Suppressor macrophage treated with lipopolysaccharide for 1 hour (primary cell): ENCODE measurements at regions not wholly inside any gene's neighbourhood (a gene's known extent, or its start where the extent isn't known, plus 50 kb on each side); places are given as distances from the start of the nearest gene placed in this dataset.
"Not testable (repeated sequence)": the region's sequence is repeated elsewhere in the genome, so short reads cannot be mapped to it uniquely, and the experiment has no call there.

Source experiments
- DNase-seq, 3 donors: peaks; one replicate each; pipeline ENCODE4 v3.0.0-alpha.2; 2020 to 2022

DNA sequence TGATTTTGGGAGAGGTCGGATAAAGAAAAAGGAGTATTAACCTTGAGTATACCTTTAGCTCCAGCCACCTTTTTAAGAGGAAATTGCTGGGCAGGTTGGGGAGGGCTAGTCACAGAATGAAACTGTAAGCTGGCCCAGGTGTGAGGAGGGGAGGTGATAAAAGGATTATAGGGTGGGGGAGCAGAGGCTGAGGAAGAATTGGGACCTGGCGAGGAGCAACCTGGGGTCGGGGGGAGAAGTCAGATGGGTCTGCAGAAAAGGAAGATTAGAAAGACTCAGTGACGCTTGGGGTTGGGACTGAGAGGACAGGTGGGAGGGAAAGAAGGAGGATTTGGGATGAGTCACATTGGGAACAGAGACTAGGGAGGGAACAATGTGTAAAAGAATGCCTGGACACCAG lies 1548.5 kb upstream of the WWC1 start:
- not testable (repeated sequence) for DNase-seq

DNA sequence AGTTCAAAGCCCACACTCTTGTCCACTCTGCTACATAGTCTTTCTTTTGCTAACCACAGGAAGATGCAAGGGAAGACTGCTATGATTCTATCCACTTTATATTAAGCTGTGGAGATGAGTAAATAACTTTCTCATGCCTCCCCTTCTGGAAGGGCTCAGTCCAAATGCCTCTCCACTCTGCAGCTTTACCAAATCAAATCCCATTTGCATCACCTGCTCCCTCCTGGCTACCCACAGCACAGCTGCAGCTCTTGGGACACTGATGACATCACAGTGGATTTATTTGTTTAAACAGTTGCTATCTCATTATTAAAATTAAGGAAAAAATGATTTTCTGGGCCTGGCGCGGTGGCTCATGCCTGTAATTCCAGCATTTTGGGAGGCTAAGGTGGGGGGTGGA lies 1544.9 kb upstream of the WWC1 start:
- no peak for DNase-seq

DNA sequence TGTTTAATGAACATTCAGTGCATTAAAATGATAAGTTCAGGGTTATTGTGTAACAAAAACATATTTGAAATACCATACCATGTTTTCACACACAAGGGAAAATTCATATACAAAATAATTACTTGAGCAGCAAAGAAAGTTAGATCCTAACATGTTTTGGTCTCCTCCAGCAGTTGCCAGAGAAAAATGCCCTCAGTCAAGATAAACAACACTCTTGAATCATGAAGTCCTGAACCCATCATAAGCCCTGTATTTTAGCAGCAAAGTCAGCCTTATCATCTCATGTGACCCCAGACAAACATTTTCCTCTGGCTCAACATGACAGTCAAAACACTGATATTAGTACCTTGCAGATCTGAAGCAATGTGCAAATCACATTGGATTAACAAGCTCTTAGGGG lies 1541.1 kb upstream of the WWC1 start:
- DNase-seq, result no peak

DNA sequence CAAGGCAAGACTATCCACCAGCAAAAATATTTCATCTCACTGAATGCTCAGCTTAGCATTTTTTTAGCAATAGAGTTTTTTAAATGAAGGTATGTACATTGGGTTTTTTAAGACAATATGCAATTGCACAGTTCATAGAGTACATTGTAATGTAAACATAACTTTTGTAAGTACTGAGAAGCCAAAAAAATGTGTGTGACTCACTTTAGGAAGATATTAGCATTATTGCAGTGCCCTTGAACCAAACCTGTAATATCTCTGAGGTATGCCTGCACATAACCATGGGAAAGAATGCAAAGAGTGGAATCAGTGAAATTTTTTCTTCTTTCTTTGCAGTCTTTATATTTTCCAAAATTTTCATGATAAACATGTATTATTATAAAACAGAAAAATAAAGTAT lies 1533.3 kb upstream of the WWC1 start:
- no peak for DNase-seq

DNA sequence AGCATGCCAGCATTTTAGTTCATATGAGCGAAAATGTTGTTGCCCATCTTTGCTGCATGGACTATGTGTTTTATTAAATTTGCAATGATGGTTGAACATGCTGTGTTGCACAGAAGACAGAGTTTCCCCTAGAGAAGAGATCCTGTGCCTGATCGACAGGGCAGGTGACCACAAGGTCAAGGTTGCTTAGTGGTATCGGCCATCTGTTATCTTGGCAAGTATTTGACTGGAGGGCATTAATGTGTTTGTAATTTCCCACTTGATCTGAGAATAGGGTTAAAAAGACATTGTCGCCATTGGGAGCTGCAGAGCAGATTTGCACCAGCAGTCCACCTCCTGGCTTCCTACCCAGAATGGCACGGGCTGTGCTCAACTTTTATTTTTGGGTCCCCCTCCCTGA lies 1523.6 kb upstream of the WWC1 start:
- no peak for DNase-seq

DNA sequence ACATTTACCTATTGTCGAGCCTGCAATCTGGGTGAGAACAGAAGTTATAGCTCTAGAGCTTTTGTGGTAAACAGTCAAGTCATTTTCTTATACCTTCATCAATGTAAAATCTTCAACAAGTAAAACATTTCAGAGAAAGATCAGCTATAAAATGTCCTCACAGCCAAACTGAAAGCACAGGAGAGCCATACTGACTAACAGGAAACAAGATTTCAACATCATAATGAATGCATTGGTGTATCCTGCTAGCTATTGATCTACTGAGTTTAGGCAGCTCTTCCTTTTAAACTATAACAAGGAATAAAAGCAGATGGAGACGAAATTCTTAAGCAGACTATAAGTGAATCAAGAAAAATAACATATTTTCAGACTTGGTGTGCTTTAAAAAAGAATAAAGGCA lies 1522.9 kb upstream of the WWC1 start:
- DNase-seq, result no peak

DNA sequence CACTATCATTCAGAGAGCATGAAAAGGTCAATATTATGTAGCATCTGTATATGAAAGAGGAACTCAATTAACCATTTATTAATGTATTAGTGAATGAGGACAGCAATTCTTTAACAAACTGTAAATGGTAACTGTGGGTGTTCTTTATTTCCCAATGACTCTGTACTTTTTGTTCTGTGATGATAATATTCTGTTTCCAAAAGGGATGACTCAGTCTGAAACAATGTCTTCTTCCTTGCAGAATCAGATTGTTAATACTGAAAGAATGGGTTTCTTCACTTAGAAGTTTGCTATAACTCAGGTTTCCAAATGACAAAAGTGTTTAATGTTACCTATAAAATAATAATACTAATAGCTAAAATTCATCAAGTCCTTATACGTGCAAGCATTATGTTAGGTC lies 1518.7 kb upstream of the WWC1 start:
- no peak for DNase-seq

DNA sequence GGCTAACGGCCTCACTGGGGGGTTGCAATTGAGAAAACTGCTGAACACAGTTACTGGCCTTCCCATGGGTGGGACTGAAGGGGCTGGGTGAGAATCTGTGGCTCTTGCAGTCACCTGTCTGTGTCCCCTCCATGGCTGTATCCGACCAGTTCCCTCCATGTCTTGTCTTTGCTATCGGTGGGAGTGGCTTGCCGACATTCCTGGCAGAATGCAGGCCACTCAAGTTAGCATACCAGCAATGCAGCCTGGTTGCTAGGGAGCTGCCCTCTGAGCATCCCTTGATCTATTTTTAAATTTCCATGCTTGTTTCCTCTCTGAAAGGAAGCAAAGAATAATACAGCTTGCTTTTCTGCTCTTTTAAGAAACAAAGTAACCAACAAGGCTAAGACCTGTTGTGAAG lies 1509.7 kb upstream of the WWC1 start:
- DNase-seq, result no peak

DNA sequence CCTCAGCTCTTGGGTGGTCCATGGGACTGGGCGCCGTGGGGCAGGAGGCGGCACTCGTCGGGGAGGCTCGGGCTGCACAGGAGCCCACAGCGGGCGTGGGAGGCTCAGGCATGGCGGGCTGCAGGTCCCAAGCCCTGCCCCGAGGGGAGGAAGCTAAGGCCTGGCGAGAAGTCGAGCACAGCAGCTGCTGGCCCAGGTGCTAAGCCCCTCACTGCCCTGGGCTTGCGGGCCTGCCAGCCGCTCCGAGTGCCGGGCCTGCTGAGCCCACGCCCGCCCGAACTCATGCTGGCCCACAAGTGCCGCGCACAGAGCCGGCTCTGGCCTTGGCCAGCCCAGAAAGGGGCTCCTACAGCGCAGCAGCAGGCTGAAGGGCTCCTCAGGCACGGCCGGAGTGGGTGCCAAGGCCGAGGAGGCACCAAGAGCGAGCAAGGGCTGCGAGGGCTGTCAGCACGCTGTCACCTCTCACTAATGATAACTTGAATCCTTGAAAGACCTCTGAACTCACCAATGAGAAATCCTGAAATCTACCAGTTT lies 1506.8 kb upstream of the WWC1 start:
- DNase-seq, result no peak

DNA sequence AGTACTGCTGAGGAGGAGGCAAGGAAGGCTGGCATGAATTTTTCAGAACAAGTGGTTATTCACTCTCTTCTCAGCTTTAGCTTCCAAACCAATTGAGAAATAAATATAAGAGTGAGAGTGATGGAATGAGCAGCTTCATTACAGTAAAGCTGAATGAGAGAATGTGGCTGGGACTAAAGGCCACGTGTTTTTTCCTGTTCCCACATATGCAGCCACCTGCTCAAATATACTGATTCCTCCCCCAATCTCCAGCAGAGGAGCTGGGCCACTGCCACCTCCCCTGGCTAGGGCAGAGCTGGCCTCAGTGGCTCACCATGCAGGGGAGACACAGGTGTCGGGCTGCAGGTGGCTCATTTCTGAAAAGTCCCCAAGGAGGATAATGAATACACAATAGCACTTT lies 1505.3 kb upstream of the WWC1 start:
- DNase-seq, result no peak

DNA sequence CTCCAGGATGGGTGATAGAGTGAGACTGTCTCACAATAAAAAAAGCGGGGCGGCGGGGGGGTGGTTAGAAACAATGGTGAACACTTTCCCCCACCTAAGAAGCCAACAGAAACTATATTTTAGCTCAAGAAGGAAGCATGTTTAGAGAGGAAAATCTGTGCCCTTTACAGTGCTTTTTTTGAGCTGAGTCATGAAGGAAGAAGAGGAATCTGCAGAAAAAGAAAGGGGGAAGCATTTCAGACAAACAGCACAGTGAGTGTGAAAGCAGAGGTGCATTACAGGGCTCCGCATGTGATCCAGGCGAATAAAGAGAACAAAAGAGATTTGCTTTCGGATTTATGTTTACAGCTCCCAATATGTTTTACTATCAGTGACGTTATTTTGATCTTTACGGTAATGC lies 1504.6 kb upstream of the WWC1 start:
- no peak for DNase-seq

DNA sequence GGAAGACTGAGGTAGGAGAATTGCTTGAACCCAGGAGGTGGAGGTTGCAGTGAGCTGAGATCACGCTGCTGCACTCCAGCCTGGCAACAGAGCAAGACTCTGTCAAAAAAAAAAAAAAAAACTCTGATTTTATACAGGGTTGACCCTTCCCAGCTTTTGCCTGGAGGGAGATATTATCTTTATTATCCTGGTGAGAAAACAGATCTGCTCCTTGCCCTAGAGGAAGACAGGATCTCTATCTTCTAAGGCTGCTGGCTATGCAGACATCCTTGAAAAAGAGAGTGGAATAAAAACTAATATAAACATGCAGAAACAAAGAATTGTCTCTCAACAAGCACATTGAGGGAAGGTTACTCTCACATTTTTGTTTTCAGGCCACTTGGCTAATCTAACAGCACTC lies 1503.4 kb upstream of the WWC1 start:
- no peak for DNase-seq

DNA sequence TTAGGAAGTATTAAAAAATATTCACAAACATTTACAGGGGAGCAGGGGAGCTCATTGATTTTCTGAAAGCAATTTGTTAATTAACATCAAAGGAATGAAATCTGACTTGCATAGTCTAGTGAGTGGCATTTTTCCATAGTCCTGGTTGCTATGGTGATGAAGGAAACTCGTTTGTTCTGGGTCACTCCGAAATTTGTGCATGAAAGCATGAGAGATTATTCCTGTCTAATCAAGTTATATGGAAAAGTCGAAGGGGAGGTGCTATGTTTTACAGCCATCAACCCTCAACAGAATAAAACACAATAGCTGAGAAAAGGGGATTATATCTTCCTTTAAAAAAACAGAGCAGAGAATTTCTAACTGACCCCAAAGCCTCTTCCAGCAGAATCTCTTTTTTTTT lies 1495.7 kb upstream of the WWC1 start:
- no peak for DNase-seq

DNA sequence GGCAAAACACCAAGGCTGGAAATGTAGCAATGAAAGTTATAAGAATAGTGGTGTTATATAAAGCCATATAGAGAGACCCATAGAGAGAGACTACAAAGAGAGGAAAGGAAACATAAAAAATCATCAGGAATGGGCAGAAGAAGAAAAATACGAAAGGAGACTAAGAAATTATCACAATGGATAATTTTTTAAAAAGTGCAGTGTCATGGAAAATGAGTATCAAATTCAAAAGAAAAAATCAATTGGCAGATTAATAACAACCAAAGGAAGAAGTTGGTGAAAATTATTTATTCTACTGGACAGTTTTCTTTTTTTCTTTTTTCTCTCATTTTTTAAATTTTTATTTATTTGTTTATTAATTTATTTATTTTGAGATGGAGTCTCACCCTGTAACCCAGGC lies 1488.4 kb upstream of the WWC1 start:
- no peak for DNase-seq

DNA sequence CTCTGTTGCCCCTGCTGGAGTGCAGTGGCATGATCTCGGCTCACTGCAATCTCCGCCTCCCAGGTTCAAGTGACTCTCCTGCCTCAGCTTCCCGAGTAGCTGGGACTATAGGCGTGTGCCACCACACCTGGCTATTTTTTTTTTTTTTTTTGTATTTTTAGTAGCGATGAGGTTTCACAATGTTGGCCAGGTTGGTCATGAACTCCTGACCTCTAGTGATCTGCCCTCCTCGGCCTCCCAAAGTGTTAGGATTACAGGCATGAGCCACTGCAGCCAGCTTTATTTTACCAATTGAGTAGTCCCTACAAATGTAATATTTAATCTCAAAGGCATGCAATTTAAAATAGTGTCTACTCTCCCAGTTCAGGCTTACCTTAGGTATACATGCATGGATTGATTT lies 1487.2 kb upstream of the WWC1 start:
- not testable (repeated sequence) for DNase-seq

DNA sequence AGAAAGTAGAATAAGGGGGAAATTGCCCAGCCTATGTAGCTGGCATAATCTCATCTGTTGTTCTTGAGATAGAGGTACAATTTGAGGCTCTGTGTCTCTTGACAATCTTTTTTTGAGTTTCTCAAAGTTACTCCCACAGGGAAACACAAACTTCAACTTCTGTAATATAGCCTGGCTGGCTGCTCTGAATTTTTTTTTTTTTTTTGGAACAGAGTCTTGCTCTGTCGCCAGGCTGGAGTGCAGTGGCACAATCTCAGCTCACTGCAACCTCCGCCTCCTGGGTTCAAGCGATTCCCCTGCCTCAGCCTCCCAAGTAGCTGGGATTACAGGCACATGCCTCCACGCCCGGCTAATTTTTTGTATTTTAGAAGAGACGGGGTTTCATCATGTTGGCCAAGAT lies 1486.8 kb upstream of the WWC1 start:
- not testable (repeated sequence) for DNase-seq

DNA sequence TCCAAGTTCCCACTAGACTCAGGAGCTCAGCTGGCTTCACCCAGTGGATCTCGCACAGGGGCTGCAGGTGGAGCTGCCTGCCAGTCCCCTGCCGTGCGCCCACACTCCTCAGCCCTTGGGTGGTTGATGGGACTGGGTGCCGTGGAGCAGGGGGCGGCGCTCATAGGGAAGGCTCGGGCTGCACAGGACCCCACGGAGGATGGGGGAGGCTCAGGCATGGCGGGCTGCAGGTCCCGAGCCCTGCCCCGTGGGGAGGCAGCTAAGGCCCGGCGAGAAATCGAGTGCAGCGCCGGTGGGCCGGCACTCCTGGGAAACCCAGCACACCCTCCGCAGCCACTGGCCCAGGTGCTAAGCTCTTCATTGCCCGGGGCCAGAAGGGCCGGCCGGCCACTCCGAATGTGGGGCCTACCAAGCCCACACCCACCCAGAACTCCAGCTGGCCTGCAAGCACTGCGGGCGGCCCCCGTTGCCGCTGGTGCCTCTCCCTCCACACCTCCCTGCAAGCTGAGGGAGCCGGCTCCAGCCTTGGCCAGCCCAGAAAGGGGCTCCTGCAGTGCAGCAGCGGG lies 1481.3 kb upstream of the WWC1 start:
- DNase-seq, result not testable (repeated sequence)

DNA sequence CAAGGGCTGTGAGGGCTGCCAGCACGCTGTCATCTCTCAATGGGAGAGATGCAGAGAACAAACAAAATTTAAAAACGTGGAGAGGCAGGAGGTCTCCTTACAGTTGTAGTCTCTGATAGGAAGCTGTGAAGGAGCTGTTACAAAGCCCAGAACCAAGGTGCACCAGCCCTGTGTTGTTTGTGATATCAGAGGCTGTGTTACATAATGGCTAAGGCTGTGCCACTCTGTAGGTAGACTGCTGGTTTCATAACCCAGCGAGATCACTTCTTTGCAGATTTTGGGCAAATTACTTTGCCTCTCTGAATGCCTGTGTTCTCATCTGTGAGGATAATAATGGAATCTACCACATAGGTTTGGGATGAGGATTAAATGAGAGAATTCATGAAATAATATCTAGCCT lies 1480.7 kb upstream of the WWC1 start:
- DNase-seq, result no peak

DNA sequence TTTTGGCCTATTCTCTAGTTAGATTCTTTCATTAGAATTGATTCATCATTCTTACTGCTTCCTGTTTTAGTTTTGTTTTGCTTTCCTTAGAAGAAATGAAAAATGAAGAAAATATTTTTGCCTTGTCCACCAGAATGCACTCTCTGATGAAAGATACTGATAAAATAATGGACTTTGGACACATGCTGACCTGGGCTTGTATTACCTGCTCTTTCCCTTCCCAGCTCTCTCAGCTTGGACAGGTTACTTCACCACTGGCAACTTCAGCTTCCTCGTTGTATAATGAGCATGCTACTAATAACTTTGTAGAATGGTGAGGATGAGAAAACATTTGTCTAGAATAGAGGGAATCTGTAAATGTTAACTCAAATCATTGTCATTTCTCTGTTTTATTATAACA lies 1468.1 kb upstream of the WWC1 start:
- no peak for DNase-seq

DNA sequence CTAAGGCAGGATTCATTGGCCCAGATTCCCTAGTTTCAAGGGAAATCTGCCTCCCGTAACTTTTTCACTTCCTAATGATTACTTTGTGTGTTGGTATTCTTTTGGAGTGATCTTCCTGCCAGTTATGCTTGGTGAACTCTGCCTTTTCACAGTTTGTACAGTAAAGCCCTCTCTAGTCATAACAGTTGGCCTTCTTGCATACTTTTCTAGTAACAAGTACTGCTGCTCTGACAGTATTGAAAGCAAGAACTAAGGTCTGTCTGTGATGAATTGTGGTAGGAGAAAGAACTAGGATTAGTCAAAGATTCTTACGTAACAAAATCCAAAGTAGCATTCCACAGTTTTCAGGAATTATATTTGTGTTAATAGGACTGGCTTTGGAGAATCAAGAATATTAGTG lies 1457.2 kb upstream of the WWC1 start:
- no peak for DNase-seq

DNA sequence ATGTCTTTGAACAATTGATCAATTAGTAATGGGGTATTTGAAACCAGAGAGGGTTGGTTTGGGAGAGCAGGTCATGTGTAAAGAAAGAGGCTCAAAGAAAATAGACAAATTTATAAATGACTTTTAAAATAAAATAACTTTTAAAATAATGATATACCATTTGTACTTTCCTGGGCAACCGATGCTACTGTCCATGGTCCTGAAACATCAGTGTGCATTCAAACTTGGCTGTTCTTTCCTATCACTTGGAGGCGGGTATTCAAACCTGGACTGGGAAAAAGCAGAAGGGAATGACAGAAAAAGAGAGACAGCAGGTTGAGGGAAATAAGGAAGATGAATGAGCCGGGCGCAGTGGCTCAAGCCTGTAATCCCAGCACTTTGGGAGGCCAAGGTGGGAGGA lies 1446.4 kb upstream of the WWC1 start:
- DNase-seq, result no peak

DNA sequence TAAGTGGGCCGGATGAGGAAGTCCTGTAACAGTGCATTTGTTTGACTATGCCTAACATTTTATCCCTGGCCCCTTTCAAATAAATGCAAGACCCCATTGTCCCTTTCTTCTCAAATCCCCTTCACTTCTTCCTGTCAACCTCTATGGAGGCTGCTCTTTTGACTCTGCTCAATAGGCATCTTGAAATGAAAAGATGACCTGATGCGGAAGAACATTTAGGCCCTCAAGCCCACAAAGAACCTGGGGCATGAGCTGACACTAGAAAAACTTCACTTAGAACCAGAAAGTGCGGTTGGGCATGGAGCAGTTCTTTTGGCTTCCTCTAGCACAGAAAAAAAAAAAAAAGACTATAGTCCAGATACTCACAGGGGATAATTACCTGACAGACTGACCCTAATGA lies 1434.7 kb upstream of the WWC1 start:
- DNase-seq, result no peak

DNA sequence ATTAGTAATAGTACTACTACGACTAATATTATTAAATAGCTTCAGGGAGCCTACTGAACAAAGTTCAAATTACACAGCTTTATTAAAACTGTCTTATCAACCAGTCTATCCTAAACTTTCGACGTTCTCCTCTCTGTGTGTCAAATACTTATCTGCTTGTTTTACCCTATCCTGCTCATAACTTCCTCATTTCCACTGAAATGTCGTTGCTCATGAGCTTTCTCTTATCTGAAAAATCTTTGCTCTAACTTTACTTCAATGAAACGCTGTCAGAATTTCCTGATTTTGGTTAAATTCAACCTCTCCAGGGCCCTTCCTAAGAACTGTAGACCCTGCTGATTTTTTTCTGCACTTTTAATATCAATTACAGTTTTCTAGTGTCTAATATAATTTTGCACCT lies 1431.0 kb upstream of the WWC1 start:
- no peak for DNase-seq

DNA sequence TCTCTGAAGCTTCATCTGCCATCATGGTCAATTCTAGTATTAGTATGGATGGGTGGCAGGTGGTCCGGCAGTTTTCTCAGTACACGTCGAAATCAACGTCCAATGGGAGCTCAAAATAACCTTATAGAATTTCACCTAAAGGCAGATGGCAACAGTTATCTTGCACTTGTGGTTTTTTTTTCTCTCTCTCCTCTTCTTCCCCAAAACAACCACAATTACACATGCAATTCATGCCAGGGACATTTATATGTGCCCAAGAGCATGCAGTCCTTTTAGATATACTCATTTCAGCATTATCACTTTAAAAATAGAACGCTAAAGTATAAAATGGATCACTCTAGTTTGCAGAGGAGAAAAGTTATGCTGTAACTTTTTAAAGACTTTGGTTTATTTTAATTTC lies 1428.9 kb upstream of the WWC1 start:
- no peak for DNase-seq

DNA sequence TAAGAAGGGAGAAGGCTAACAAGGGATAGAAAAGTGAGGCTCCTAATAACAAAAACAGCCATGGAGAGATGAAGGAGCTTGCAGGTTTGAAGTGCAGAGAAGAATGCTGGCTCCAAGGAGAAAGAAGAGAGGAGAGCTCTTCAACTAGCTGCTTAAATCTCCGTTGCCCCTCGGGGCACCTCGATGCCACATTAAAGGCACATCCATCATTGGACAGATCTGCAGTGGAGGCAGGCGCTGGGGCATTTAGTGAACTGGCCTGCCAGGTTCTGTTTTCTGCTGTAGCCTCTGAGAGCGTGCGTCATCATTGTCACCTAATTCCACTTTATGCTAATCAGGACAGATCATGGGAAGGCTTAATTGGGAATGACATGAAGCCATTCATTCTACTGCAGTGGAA lies 1426.2 kb upstream of the WWC1 start:
- no peak for DNase-seq

DNA sequence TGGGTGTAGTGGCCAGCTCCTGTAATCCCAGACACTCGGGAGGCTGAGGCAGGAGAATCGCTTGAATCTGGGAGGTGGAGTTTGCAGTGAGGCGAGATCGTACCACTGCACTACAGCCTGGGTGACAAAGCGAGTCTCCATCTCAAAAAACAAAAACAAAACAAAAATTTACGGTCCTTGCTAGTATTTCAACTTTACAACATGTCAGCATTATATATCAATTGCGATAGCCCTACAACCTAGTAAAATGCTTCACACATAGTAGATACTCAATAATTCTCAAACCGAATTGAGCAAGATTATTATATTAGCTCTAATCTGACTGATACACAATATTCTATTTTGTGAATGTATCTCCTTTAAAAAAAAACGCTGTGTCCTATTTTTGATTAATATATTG lies 1411.0 kb upstream of the WWC1 start:
- DNase-seq, result no peak
